Neural progenitor cell (in vitro differentiated cells): ENCODE measurements at regions not wholly inside any gene's neighbourhood (a gene's known extent, or its start where the extent isn't known, plus 50 kb on each side); places are given as distances from the start of the nearest gene placed in this dataset.

Source experiments
- EZH2 ChIP-seq: fragments of 200-600 bp; sonication (generic); IDR thresholded peaks from 2 replicates; pipeline ENCODE4 v1.6.1; 2017; ENCODE audit warnings: antibody characterized with exemption, mild to moderate bottlenecking, moderate library complexity
- TF ChIP-seq, protein P1 (sequence below): fragments of 200-600 bp; sonication (generic); IDR thresholded peaks from 2 replicates; pipeline ENCODE4 v1.5.1; 2017; ENCODE audit warnings: antibody characterized with exemption, mild to moderate bottlenecking

DNA sequence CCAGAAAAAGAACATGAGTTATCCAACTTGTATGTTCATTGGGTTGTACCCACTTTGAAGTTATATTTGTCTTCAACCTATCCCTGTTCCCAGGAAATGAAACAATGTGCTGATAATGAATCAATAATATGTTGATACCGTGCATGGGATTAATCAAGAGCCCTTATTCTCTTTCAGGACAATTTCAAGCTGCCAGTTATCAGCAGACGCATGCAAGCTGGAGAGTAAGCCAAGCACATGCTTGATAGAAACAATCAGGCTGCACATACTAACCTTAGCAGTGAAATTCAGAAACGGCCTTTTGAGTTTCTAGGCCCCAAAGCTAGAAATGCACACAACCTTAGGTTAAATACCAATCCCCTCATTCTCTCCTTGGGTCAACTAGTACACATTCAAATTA, 480.4 kb upstream of the AGTR1 start:
- TF ChIP-seq, protein P1, sequence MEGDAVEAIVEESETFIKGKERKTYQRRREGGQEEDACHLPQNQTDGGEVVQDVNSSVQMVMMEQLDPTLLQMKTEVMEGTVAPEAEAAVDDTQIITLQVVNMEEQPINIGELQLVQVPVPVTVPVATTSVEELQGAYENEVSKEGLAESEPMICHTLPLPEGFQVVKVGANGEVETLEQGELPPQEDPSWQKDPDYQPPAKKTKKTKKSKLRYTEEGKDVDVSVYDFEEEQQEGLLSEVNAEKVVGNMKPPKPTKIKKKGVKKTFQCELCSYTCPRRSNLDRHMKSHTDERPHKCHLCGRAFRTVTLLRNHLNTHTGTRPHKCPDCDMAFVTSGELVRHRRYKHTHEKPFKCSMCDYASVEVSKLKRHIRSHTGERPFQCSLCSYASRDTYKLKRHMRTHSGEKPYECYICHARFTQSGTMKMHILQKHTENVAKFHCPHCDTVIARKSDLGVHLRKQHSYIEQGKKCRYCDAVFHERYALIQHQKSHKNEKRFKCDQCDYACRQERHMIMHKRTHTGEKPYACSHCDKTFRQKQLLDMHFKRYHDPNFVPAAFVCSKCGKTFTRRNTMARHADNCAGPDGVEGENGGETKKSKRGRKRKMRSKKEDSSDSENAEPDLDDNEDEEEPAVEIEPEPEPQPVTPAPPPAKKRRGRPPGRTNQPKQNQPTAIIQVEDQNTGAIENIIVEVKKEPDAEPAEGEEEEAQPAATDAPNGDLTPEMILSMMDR: no peak
- TF ChIP-seq EZH2: no peak
